Right ventricle myocardium superior (tissue), 1 donor: ENCODE measurements at regions not wholly inside any gene's neighbourhood (a gene's known extent, or its start where the extent isn't known, plus 50 kb on each side); places are given as distances from the start of the nearest gene placed in this dataset.

Source experiments
- ATAC-seq: fragments of 200-7000 bp; cut with Tn5 transposase; one replicate; pipeline ENCODE4 v1.9.1; 2020; ENCODE audit warnings: mild to moderate bottlenecking; ENCODE audit not compliant: poor library complexity
- DNase-seq: peaks from one replicate; pipeline ENCODE4 v3.0.0-alpha.2; 2020
- intact Hi-C: fragments of 100-400 bp; cut with DNase I; formaldehyde crosslinking; loops from one replicate; pipeline ENCODE4 v1.11.2; 2022
- donor health status: DM: no; HTN: yes; CAD: no; lungs with severe emphysema.

DNA sequence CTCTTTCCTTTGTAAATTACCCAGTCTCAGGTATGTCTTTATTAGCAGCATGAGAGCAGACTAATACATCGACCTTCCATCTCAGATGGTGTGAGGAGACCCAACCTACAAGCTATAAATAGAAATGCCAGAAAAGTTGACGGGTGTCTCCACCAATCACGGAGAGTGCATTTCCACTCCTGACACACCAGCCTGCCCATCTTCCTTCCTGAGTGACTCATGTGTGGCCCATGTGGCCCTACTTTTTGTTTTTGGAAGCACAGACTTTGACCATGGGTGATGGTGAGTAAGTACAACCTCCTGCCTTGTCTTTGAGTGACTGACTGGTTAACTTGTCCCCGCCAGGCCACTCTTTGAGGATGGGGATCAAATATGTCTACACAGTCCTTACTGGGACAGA is 147.0 kb downstream of the OAT start:
- DNase-seq (no peak), ATAC-seq (no peak)
- intact Hi-C loops, result no loop called here

DNA sequence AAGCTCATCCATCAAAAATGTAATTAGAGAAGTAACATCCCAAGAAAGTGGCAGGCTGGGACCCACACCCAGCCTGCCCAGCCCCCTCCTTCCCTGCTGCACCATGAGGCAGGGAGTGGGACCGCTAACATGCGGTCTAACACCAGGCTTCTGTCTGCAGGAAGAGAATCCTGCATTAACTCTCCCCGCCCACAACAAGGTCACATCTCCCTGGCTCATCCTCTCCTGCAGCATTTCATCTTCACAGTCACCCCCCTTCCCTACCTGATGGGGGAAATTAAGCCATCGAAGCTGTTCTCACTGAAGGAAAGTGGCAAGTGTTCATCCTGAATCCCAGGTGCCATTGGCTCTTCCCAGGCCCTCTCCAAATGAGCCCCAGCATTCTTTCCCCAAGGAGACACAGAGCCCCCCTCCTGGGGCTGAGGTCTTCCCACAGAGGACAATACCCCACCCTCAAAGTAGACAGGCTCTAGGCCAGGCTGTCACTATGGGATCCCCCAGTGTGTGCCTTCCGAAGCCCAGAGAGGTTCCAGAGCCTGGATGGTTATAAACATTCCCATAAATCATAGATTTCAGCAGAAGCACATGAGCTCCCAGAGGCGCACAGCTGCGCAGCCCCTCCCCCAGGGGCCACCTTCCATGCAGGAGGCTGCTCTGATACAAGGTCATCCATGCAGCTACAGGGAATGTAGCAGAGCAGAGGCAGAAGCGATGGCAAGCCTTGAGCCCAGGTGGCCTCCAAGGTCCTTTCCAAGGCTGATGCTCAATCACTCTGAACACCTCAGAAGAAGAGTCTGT is 148.0 kb downstream of the OAT start:
- intact Hi-C loops, result no loop called here
- ATAC-seq (no peak), DNase-seq (no peak)

GRCh38 chr10:124268976-124269375 is 149.7 kb downstream of the OAT start:
- DNase-seq (no peak), ATAC-seq (no peak)
- intact Hi-C loops, result no loop called here

- no peak for ATAC-seq
- DNase-seq, result no peak
Observed at GRCh38 chr10:124267911-124268549, 150.7 kb downstream of the OAT start.

DNA sequence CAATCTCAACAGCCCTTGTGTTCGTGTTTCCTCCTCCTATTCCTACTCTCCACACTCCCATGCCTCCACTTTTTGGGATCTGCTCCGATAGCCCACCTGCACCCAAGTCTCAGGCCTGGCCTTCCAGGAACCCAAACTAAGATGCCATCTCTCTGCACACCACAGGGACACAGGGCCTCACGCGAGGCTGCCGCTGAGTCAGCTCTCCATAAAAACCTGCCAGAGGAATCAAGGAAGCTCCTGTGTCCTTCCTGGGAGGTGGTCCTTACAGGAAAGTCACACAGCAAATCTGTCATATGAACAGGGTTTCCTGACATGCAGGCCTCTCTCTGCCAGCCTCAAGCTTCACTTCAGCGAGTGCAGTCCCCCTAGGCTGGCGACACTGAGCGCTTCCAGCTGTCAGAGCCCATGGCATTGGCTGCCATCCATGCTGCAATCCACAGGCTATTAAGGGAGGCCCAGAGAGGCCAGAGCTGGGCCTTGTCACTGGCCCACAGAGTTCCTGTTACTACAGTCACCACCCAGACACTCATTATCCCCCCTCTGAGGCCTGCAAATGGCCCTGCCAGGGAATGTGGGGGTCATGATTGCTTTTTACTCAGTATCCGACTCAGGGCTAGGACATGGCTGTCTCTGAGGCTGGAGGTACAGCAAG is 151.4 kb downstream of the OAT start:
- intact Hi-C loops, result no loop called here
- ATAC-seq (peak; percentile 83), DNase-seq (peak; percentile 59)

More at GRCh38 chr10:124267911-124268549, 150.7 kb downstream of the OAT start:
- intact Hi-C loops, result no loop called here

DNA sequence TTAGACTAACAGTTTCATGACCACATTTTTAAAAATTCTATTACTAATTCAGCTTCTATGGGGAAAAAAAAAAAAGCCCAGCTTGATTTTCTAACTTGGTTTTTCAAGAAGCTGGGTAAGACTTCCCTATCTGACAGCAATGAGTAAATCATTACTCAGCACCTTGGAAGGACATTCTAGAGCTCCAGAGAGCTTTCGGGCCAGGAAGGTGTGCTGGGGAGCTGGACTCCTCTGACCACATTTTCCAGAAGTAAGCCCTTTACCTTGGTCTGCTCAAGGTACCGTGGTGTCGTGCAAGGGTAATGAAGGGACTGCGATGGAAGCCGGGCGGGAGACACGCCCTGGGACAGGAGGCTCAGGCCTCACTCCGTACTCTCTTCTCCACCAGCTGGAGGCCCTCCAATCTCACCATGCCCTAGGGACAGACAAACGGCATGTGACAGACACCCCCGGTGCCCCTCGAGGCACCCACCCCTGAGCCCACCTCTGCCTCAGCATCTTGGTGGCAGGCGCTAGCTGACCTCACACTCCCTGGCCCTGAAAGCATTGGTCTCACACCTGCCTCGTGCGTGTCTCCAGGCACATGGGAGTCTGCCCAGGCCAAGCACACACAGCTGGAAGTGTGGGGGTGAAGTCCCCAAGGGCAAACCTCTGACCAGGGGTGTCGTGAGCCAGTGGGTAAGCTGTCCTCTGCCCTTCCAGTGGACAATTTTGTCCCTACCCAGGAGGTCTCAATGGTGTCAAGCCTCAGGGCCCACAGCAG is 152.1 kb downstream of the OAT start:
- no peak for DNase-seq
- intact Hi-C loops, result no loop called here
- ATAC-seq, result no peak

GRCh38 chr10:124265776-124266467 is 152.8 kb downstream of the OAT start:
- no peak for ATAC-seq
- intact Hi-C loops, result no loop called here
- no peak for DNase-seq

DNA sequence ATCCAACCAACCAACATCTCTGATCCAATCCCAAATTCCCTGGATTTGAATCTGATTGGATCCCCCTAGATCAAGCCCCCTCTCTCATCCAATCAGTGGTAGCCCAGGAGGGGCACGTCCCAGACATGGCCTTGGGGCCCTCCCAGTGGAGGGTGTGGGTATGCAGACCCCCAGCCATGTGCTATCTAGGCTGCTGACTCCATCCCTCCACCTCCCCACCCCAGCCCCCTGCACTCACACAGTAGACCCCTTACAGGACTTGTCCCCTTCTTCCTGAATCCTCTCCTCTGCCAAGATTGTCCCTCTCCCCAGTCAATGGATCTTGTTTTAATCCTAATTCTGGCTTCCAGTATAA is 153.4 kb downstream of the OAT start:
- DNase-seq (no peak), ATAC-seq (no peak)
- intact Hi-C loops, result no loop called here

- no peak for ATAC-seq
- intact Hi-C loops, result loop anchor here (5.0 kb wide), 1 partner anchor 268 kb away; no protein-coding TSS in a partner anchor
- DNase-seq, result no peak
Observed at GRCh38 chr10:124264711-124265390, 153.9 kb downstream of the OAT start.

DNA sequence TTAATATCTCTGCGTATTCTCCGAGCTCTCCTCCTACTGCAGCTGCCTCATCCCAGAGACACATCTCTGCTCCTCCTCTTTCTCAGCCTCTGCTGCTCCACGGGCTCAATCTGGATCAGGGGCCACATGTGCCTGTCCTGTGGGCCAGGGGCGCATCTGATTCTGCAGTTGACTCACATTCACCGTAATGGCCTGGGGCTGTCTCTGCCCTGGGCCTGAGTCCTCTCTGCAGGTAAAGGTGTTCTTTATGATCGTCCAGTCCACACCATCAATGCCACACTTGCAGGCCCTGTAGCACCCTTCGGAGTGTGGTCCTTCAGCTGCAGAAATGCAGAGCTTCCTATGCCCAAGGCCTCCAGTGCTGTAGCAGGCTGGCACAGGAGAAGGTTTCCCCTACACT is 154.5 kb downstream of the OAT start:
- ATAC-seq (no peak), DNase-seq (no peak)
- intact Hi-C loops, result loop anchor here (5.0 kb wide), 1 partner anchor 267 kb away; no protein-coding TSS in a partner anchor

DNA sequence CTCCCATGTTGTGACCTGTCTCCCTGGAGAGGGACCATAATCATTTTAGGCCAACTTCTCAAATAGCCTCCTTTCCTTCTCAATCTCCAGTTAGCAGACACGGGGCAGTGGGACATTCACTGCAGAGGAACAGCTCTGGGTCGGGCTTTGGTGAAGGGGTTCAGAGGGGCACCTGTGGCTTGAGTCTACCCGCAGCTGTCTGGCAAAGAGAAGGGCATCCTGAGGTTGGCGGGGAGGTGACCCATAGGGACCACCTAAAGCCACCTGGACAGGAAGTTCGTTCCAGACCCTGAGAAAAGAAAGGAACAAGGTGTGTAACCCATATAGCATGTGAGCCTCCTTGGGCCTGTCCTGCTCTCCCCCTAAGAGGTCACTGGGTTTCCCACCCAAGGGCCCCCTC is 155.0 kb downstream of the OAT start:
- intact Hi-C loops, result loop anchor here (5.0 kb wide), 1 partner anchor 266 kb away; no protein-coding TSS in a partner anchor
- no peak for ATAC-seq
- DNase-seq, result no peak

- ATAC-seq (no peak), DNase-seq (no peak)
- intact Hi-C loops, result loop anchor here (5.0 kb wide), 1 partner anchor 266 kb away; no protein-coding TSS in a partner anchor
Observed at GRCh38 chr10:124262971-124263370, 155.8 kb downstream of the OAT start.

DNA sequence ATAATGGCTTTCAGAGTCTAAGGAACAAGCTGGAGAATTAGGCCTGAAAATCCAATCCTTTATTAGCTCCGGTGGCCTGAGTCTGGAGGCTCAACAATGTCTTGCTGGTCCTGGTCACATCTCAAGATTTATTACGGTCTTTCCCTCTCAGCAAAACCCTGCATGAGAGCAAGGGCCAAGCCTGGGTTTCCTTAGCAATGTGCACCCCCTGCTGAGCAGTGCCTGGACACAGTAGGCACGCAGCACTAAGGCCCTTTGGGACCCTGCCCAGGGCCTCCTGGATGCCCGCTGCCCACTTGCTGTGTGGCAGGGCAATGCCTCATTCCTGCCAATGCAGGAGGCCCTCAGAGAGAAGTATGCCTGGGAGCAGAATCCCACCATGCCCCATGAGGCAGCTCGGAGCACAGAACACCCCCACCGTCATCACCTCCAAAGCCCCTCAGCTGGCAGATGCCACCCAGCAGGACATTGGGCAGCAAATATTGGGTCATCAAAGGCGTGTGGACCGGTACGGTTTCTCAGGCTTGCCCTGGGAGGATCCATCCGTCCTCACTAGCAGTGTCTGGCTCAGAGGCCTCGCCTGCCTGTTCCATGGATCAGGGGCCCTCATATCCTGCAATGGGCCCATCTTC is 156.4 kb downstream of the OAT start:
- ATAC-seq (peak; percentile 34), DNase-seq (no peak)
- intact Hi-C loops, result loop anchor here (5.0 kb wide), 1 partner anchor 265 kb away; no protein-coding TSS in a partner anchor

DNA sequence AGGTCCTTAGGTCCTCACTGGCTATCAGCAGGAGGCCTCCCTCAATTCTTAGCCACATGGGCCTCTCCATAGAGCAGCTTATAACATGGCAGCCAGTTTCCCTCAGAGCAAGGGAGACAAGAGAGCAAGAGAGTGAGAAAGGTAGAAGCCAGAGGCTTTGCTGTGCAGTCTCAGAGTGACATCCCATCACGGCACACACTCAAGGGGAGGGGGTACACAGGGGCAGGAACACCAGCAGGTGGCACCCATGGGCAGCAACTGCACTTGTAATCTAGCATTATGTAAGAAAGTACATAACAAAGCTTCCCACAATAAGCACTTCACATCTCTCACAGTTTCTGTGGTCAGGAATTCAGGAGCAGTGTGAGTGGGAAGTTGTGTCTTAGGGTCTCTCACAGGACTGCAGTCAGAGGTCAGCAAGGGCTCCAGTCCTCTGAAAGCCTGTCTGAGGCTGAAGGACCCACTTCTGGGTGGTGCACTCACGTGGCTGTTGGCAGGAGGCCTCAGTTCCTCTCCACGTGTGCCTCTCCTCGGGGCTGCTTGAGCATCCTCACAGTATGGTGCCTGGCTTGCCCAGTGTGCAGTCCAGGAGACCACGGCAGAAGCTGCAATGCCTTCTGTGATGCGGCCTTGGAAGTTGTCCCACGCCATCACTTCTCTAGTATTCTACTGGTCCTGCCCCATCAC is 159.4 kb downstream of the OAT start:
- DNase-seq, result no peak
- intact Hi-C loops, result no loop called here
- ATAC-seq, result no peak

DNA sequence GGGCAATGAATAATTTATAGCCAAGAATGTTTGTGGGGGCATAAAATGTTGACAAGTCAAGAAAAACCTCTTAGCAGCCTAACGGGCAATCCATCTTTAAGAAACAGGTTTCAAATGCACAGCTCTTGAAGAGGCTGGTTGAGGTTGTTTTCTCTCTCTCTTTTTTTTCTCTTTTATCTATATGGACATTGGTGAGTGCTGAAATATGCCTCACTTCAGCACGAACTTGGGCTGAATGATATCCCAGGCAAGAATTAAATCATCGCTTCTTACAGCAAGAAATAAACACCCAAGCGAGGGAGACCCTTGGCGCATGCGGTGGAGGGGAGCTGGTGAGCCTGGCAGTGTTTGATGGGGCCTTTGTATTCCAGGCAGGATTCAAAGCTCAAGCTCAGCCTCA is 160.9 kb downstream of the OAT start:
- intact Hi-C loops, result no loop called here
- DNase-seq (no peak), ATAC-seq (no peak)

DNA sequence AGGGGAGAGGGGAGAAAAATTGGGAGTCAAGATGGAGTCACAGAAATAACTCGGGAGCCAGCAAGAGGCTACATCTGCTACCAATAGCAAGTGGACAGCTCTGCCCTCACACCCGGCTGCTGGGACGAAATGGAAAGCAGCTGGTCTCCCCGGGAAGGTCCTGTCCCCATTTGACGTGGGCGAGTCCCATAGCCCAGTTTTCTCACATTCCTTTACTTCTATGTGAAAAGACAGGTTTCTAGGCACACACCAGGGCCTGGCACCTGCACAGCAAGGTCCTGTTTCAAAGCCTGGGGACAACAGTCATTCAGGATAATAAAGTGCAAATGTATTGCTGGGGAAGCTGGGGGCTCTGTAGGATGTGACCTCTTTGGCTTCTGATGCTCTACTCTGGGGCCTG is 162.6 kb downstream of the OAT start:
- DNase-seq (no peak), ATAC-seq (no peak)
- intact Hi-C loops, result no loop called here

GRCh38 chr10:124255556-124255955 is 162.2 kb upstream of the CHST15 start:
- ATAC-seq (no peak), DNase-seq (no peak)
- intact Hi-C loops, result no loop called here
